ENCODE measurements at regions not wholly inside any gene's neighbourhood (a gene's known extent, or its start where the extent isn't known, plus 50 kb on each side); places are given as distances from the start of the nearest gene placed in this dataset.

GRCh38 chr11:81839016-81839415 is 894.6 kb downstream of the FAM181B start:
- TF ChIP-seq, protein P1, sequence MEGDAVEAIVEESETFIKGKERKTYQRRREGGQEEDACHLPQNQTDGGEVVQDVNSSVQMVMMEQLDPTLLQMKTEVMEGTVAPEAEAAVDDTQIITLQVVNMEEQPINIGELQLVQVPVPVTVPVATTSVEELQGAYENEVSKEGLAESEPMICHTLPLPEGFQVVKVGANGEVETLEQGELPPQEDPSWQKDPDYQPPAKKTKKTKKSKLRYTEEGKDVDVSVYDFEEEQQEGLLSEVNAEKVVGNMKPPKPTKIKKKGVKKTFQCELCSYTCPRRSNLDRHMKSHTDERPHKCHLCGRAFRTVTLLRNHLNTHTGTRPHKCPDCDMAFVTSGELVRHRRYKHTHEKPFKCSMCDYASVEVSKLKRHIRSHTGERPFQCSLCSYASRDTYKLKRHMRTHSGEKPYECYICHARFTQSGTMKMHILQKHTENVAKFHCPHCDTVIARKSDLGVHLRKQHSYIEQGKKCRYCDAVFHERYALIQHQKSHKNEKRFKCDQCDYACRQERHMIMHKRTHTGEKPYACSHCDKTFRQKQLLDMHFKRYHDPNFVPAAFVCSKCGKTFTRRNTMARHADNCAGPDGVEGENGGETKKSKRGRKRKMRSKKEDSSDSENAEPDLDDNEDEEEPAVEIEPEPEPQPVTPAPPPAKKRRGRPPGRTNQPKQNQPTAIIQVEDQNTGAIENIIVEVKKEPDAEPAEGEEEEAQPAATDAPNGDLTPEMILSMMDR (IDR thresholded peaks at IDR 0.05), result no peak
- TF ChIP-seq FOSL2 (IDR thresholded peaks at IDR 0.05) (no peak), FOSL2 (CRISPR knock-in tag; IDR thresholded peaks at IDR 0.05) (no peak), MAX (IDR thresholded peaks at IDR 0.05) (no peak), MYC (IDR thresholded peaks at IDR 0.05; ENCODE audit: borderline replicate concordance, low read length) (no peak), POLR2A (IDR thresholded peaks at IDR 0.05; ENCODE audit: low read length) (no peak), JUNB (IDR thresholded peaks at IDR 0.05) (no peak), NFE2L2 (conservative IDR thresholded peaks at IDR 0.05; ENCODE audit: low read length) (no peak), TP53 (CRISPR knock-in tag; IDR thresholded peaks at IDR 0.05) (no peak), MAFK (IDR thresholded peaks at IDR 0.05; ENCODE audit: partially characterized antibody) (no peak), MAZ (IDR thresholded peaks at IDR 0.05; ENCODE audit: borderline replicate concordance, low read depth, low read length) (no peak), SMC3 (IDR thresholded peaks at IDR 0.05) (no peak), RARB (CRISPR knock-in tag; IDR thresholded peaks at IDR 0.05) (no peak), TFCP2L1 (CRISPR knock-in tag; IDR thresholded peaks at IDR 0.05) (no peak)
- TF ChIP-seq, protein P2, sequence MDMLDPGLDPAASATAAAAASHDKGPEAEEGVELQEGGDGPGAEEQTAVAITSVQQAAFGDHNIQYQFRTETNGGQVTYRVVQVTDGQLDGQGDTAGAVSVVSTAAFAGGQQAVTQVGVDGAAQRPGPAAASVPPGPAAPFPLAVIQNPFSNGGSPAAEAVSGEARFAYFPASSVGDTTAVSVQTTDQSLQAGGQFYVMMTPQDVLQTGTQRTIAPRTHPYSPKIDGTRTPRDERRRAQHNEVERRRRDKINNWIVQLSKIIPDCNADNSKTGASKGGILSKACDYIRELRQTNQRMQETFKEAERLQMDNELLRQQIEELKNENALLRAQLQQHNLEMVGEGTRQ (IDR thresholded peaks at IDR 0.05), result no peak
